K562 (cell line): ENCODE measurements at regions not wholly inside any gene's neighbourhood (a gene's known extent, or its start where the extent isn't known, plus 50 kb on each side); places are given as distances from the start of the nearest gene placed in this dataset.

ENCODE experiments used
- ATAC-seq: fragments of 200-7000 bp; cut with Tn5 transposase; 3 replicates; pipeline ENCODE4 v1.9.1; 2020; ENCODE audit warnings: moderate library complexity
- BruUV-seq: library from RNA; stranded (reverse); fragments of 400-500 nt; replicated peaks from 2 replicates; lab custom pipeline; 2021; lab: Mats Ljungman, UMichigan
- CTCF ChIA-PET: fragments of 300-600 bp; formaldehyde crosslinking; extraction: SDS; loops from one replicate; lab custom pipeline; 2021; ENCODE audit warnings: low intra/inter-chr PET ratio; lab: Yijun Ruan, JAX
- POLR2A ChIA-PET: fragments of 300-600, 350-650 bp; sonication (Branson Sonifier 250); formaldehyde crosslinking; extraction: SDS; loops from one replicate; lab custom pipeline; 2021; ENCODE audit warnings: antibody characterized with exemption, inconsistent platforms; lab: Yijun Ruan, JAX
- DNase-seq, 4 experiments: peaks; one replicate each; pipeline versions ENCODE4 v3.0.0 to v3.0.0-alpha.2; 2011 to 2018; ENCODE audit warnings: low spot score in 3 of 4, mixed read lengths in 3 of 4; ENCODE audit errors: extremely low read depth in 1 of 4
- FAIRE-seq: peaks from 2 replicates; lab custom pipeline; 2011; peaks lifted over from hg19 to GRCh38; lab: Jason Lieb, UNC
- H2AFZ ChIP-seq: 2 replicates; pipeline ENCODE4 v1.6.0; 2011; ENCODE audit warnings: low read depth, low read length, control low read depth, inconsistent platforms
- H3K27ac ChIP-seq: fragments of 200-600 bp; 3 replicates; pipeline ENCODE4 v1.8.0; 2011; ENCODE audit warnings: low read depth, mild to moderate bottlenecking, control low read depth, inconsistent platforms, low read length, moderate library complexity, mixed read lengths; ENCODE audit errors: extremely low read depth
- H3K27me3 ChIP-seq, 2 experiments: fragments of 300-600 bp in 1 of 2; 2 replicates in 1 of 2; 3 replicates in 1 of 2; pipeline versions ENCODE4 v1.6.0 to v1.8.0; 2011; ENCODE audit warnings: inconsistent platforms in 2 of 2, low read length in 2 of 2, mild to moderate bottlenecking in 1 of 2, mixed read lengths in 1 of 2, moderate library complexity in 1 of 2; ENCODE audit not compliant: control insufficient read depth in 2 of 2, insufficient read depth in 2 of 2
- H3K36me3 ChIP-seq: fragments of 300-600 bp; 3 replicates; pipeline ENCODE4 v1.8.0; 2011; ENCODE audit warnings: mild to moderate bottlenecking, low read length, inconsistent platforms; ENCODE audit not compliant: control insufficient read depth, insufficient read depth
- H3K4me1 ChIP-seq, 2 experiments: fragments of 200-600 bp in 1 of 2; replicated peaks in 1 of 2; 2 replicates in 1 of 2; 3 replicates in 1 of 2; pipeline versions ENCODE4 v1.5.1 to v1.8.0; 2011; ENCODE audit warnings: inconsistent platforms in 2 of 2, low read length in 2 of 2, mild to moderate bottlenecking in 1 of 2, mixed read lengths in 1 of 2, moderate library complexity in 1 of 2; ENCODE audit not compliant: control insufficient read depth in 2 of 2, insufficient read depth in 2 of 2
- H3K4me2 ChIP-seq: 2 replicates; pipeline ENCODE4 v1.6.1; 2011; ENCODE audit warnings: low read length, control low read depth, inconsistent platforms, mixed read lengths; ENCODE audit not compliant: insufficient read depth
- H3K4me3 ChIP-seq: fragments of 200-600 bp; sonication (generic), shearing (Covaris generic); 2 replicates; pipeline ENCODE4 v1.5.1; 2016; ENCODE audit warnings: control low read depth, inconsistent platforms
- H3K79me2 ChIP-seq: fragments of 200-600 bp; 3 replicates; pipeline ENCODE4 v1.8.0; 2011; ENCODE audit warnings: low read length, inconsistent platforms; ENCODE audit not compliant: control insufficient read depth, insufficient read depth
- H3K9ac ChIP-seq, 2 experiments: 2 replicates each; pipeline versions ENCODE4 v1.6.0 to v1.6.1; 2011; ENCODE audit warnings: low read depth in 2 of 2, low read length in 2 of 2, control low read depth in 1 of 2, inconsistent platforms in 1 of 2, mild to moderate bottlenecking in 1 of 2, mixed read lengths in 1 of 2; ENCODE audit not compliant: insufficient read depth in 1 of 2
- H3K9me1 ChIP-seq: one replicate; pipeline ENCODE4 v1.6.0; 2011; ENCODE audit warnings: inconsistent platforms, mild to moderate bottlenecking, low read length, moderate library complexity; ENCODE audit not compliant: control insufficient read depth, insufficient read depth
- H3K9me3 ChIP-seq: replicated peaks from 2 replicates; pipeline ENCODE4 v1.5.1; 2011; ENCODE audit warnings: low read depth, low read length, inconsistent platforms; ENCODE audit not compliant: control insufficient read depth, insufficient read depth
- H4K20me1 ChIP-seq: replicated peaks from 2 replicates; pipeline ENCODE4 v1.6.1; 2011; ENCODE audit warnings: low read length, inconsistent platforms, mixed read lengths; ENCODE audit not compliant: control insufficient read depth, insufficient read depth
- DEAF1 ChIP-seq: fragments of 450-650 bp; formaldehyde crosslinking; IDR thresholded peaks from 2 replicates; pipeline ENCODE4 v1.4.0; 2020; ENCODE audit warnings: mild to moderate bottlenecking, moderate library complexity
- ELF1 ChIP-seq: fragments of 200-800 bp; sonication (Bioruptor generic); IDR thresholded peaks from 2 replicates; pipeline ENCODE4 v1.6.1; 2016; ENCODE audit warnings: missing genetic modification characterization, missing compliant biosample characterization
- FOXA1 ChIP-seq: fragments of 450-650 bp; IDR thresholded peaks from 2 replicates; pipeline ENCODE4 v1.6.1; 2016; ENCODE audit warnings: mild to moderate bottlenecking, borderline replicate concordance
- GABPB1 ChIP-seq: sonication (generic); formaldehyde crosslinking; IDR thresholded peaks from 2 replicates; pipeline ENCODE4 v1.8.0; 2022; ENCODE audit warnings: mild to moderate bottlenecking, missing genetic modification reagents
- HIVEP1 ChIP-seq: fragments of 250-450 bp; sonication (Bioruptor Pico); IDR thresholded peaks from 2 replicates; pipeline ENCODE4 v1.4.0; 2020; ENCODE audit warnings: mild to moderate bottlenecking
- ID3 ChIP-seq, 2 experiments: fragments of 250-450 bp in 1 of 2; fragments of 450-650 bp in 1 of 2; sonication (Bioruptor Pico) in 1 of 2; IDR thresholded peaks; 2 replicates each; pipeline versions ENCODE4 v1.6.1 to v1.8.0; 2016 to 2021; ENCODE audit warnings: mild to moderate bottlenecking in 2 of 2, moderate library complexity in 2 of 2, missing compliant biosample characterization in 1 of 2, missing genetic modification characterization in 1 of 2
- LCOR ChIP-seq: sonication (generic); formaldehyde crosslinking; IDR thresholded peaks from 2 replicates; pipeline ENCODE4 v1.8.0; 2022; ENCODE audit warnings: mild to moderate bottlenecking, missing genetic modification reagents
- LEF1 ChIP-seq: fragments of 450-650 bp; IDR thresholded peaks from 2 replicates; pipeline ENCODE4 v1.6.1; 2016; ENCODE audit warnings: mild to moderate bottlenecking
- MCM5 ChIP-seq: fragments of 450-650 bp; IDR thresholded peaks from 2 replicates; pipeline ENCODE4 v1.6.1; 2016; ENCODE audit warnings: low read depth
- MYBL2 ChIP-seq, 2 experiments: fragments of 450-650 bp in 1 of 2; sonication (generic) in 1 of 2; formaldehyde crosslinking in 1 of 2; IDR thresholded peaks; 2 replicates each; pipeline versions ENCODE4 v1.6.1 to v1.8.1; 2017 to 2022; ENCODE audit warnings: borderline replicate concordance in 1 of 2, inconsistent platforms in 1 of 2, low read depth in 1 of 2, mild to moderate bottlenecking in 1 of 2, missing genetic modification reagents in 1 of 2, moderate library complexity in 1 of 2
- NFYB ChIP-seq: IDR thresholded peaks from 2 replicates; pipeline ENCODE4 v1.6.1; 2011; ENCODE audit warnings: mild to moderate bottlenecking, moderate library complexity; ENCODE audit not compliant: insufficient read length; ENCODE audit errors: extremely low read depth
- POLR2AphosphoS5 ChIP-seq: IDR thresholded peaks from 2 replicates; pipeline ENCODE4 v1.6.1; 2011; ENCODE audit warnings: mild to moderate bottlenecking, low read depth, low read length, moderate library complexity; ENCODE audit not compliant: control insufficient read depth, insufficient read depth
- SRSF3 ChIP-seq: fragments of 200-400 bp; formaldehyde crosslinking; IDR thresholded peaks from 2 replicates; pipeline ENCODE4 v1.6.1; 2016; ENCODE audit warnings: mild to moderate bottlenecking, low read length, moderate library complexity; ENCODE audit not compliant: insufficient read depth
- ZBTB12 ChIP-seq: fragments of 250-450 bp; sonication (Bioruptor Pico); IDR thresholded peaks from 2 replicates; pipeline ENCODE4 v1.4.0; 2020
- ZNF140 ChIP-seq: fragments of 250-450 bp; sonication (Bioruptor Pico); IDR thresholded peaks from 2 replicates; pipeline ENCODE4 v1.8.0; 2021; ENCODE audit warnings: moderate library complexity, mild to moderate bottlenecking, inconsistent platforms
- ZNF445 ChIP-seq: fragments of 250-450 bp; sonication (Bioruptor Pico); IDR thresholded peaks from 2 replicates; pipeline ENCODE4 v1.4.0; 2020; ENCODE audit warnings: low read depth, mild to moderate bottlenecking, moderate library complexity
- ZSCAN32 ChIP-seq: fragments of 450-650 bp; formaldehyde crosslinking; IDR thresholded peaks from 2 replicates; pipeline ENCODE4 v1.4.0; 2020; ENCODE audit warnings: mild to moderate bottlenecking, moderate library complexity
- WGBS: fragments of 100-300 bp; shearing (Covaris generic); methylation state at CpG from one replicate; pipeline ENCODE4 v1.1.6; 2016; ENCODE audit warnings: low coverage, mixed read lengths; ENCODE audit not compliant: insufficient coverage; ENCODE audit errors: missing lambda C conversion rate; 5-methylcytosine and 5-hydroxymethylcytosine counted together
- in situ Hi-C: fragments of 300-500 bp; cut with MboI; formaldehyde crosslinking; loops from 4 replicates; pipeline ENCODE4 v1.15.0; 2018; ENCODE audit warnings: inconsistent platforms, mixed read lengths
- intact Hi-C: fragments of 100-400 bp; cut with micrococcal nuclease; formaldehyde crosslinking; loops from 2 replicates; pipeline ENCODE4 v1.14.2; 2022

- TF ChIP-seq DEAF1 (no peak), ZNF445 (CRISPR knock-in tag) (no peak), POLR2AphosphoS5 (no peak), HIVEP1 (no peak), LCOR (no peak), ZBTB12 (no peak)
Measured at GRCh38 chr21:41641510-41641815, 125.4 kb downstream of the RIPK4 start (continued).

- H3K4me2 ChIP-seq = no peak overlapping the region
- no peak overlapping the region for H3K9ac ChIP-seq
- in situ Hi-C loops = no loop called here
- H4K20me1 ChIP-seq = no peaks in the 10 kb centered on the region; the same call in 1 of the 2 replicates
- H3K9me1 ChIP-seq = peaks cover 2% of the 10 kb centered on the region
- FAIRE-seq (no peak), ATAC-seq (no peak), DNase-seq (no peak)
- H3K79me2 ChIP-seq = no peaks in the 10 kb centered on the region
- BruUV-seq = no TSS peak
- H3K36me3 ChIP-seq = no peaks in the 10 kb centered on the region
- H3K27me3 ChIP-seq = peaks cover 20 to 26% of the 10 kb centered on the region in 2 experiments; a peak in 2 of 5 replicates
- no peak overlapping the region for H3K27ac ChIP-seq
- no peaks in the 10 kb centered on the region for H3K9me3 ChIP-seq
- intact Hi-C loops = no loop called here
- POLR2A ChIA-PET = interaction anchor here (0.7 kb wide), 1 partner anchor 234 kb away, joined by 4 read pairs; no protein-coding TSS in a partner anchor
- no peak overlapping the region for H2AFZ ChIP-seq
- CTCF ChIA-PET = no interaction called here
- H3K4me3 ChIP-seq = no peak overlapping the region
- WGBS = 0% methylated on average over 6 of the region's 6 CpGs
- no peaks in the 10 kb centered on the region for H3K4me1 ChIP-seq
- TF ChIP-seq GABPB1 (CRISPR knock-in tag) (no peak), ZNF140 (CRISPR knock-in tag) (no peak), FOXA1 (no peak), MCM5 (no peak), MYBL2 (IDR thresholded peaks at IDR 0.05; ENCODE audit: low read depth) (no peak), MYBL2 (CRISPR knock-in tag; IDR thresholded peaks at IDR 0.05; ENCODE audit: borderline replicate concordance) (no peak), ZSCAN32 (no peak), ID3 (CRISPR knock-in tag; IDR thresholded peaks at IDR 0.05) (no peak), ID3 (tag; IDR thresholded peaks at IDR 0.05) (no peak), ELF1 (no peak), SRSF3 (no peak), NFYB (no peak), LEF1 (no peak)
Measured at GRCh38 chr21:41640748-41641509, 125.9 kb downstream of the RIPK4 start.
